C1 segment of cervical spinal cord (tissue), 14 donors: ENCODE measurements at regions not wholly inside any gene's neighbourhood (a gene's known extent, or its start where the extent isn't known, plus 50 kb on each side); places are given as distances from the start of the nearest gene placed in this dataset.

Experiments
- DNase-seq, 14 donors: peaks; one replicate each; lab custom pipeline; 2025; lab: John Stamatoyannopoulos, UW

DNA sequence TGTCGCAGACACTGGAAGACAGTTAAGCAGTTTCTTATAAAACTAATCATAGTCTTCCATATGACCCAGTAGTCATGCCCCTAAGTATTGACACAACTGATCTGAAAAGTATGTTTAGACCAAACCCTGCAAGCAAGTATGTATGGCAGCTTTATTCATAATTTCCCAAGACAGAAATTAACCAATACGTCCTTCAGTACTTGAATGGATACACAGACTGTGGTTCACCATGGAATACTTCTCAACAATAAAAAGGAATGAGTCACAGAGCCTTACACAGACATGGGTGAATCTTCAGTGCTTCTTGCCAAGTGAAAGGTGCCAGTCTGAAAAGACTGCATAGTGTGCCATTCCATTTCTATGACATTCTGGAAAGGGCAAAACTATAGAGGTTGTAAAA is 50.2 kb upstream of the AKR1E2 start:
- no peak for DNase-seq

DNA sequence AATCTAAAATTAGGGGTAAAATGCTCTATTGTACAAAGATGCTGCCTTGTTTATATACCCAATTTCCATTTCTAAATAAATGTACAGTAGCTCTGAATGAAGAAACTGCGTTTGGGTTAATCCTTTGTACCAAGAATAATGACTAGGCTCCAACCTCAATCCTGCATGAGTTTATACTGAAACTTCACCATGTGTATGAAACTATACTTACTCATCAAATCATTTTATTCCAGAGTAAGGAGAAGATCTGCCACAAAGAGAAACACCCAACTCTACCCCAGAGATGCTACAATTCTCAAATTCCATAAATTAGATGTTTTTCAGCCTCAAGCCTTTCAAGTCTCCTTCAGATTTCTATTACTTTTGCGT is 53.8 kb upstream of the AKR1E2 start:
- no peak for DNase-seq

- no peak for DNase-seq
Measured at GRCh38 chr10:4771554-4772201, 54.3 kb upstream of the AKR1E2 start.

DNA sequence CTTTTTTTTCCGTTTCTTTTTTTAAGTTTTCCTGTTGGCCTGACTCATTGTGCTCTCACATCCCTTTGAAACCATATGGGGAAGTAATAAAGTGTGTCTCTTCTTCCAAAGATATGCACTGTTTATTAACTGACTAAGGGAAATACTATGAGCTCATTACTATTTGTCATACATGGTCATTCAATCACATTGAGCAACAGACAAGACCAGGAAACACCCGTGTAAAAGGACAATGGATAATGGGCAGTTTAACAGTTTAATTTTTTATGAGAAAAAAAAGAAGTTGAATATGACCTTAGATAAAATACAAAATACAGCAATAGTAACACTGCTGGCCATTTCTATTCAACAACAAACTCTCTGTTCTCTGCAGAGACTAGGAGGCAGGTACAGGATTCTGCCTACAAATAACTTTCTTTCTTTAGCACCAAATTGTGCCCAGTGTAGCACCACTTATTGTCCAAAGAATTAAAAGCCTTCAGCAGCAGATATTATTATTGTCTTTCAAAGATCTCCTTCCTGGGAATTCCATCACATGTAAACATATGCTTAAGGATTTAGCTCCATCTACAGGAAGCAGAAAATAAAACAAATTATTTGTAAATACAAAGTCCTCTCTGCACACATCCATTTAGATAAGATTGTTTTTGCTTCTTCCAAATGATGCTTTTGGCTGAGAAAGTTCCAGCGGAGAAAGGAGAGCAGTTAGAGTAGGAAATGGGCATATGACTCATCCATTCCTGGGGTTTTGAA is 55.0 kb upstream of the AKR1E2 start:
- no peak for DNase-seq

DNA sequence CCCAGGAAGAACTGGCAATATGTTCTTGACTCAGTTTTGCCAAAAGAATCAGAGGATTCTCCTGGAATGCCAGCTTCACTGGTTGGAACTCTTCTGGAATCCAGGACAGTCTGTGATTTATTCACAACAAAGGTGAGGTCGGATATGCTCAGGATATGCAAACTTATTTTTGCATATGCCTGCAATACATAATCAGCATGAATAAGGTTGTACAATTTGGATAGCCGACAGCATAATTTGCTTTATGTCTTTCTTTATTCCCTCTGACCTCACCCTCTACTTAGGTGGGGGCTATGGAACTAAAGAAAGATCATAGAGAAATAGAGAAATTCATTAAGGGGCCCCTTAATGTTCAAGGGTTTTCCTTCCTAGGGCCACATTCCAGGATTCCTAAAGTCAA is 57.6 kb upstream of the AKR1E2 start:
- DNase-seq, result no peak

DNA sequence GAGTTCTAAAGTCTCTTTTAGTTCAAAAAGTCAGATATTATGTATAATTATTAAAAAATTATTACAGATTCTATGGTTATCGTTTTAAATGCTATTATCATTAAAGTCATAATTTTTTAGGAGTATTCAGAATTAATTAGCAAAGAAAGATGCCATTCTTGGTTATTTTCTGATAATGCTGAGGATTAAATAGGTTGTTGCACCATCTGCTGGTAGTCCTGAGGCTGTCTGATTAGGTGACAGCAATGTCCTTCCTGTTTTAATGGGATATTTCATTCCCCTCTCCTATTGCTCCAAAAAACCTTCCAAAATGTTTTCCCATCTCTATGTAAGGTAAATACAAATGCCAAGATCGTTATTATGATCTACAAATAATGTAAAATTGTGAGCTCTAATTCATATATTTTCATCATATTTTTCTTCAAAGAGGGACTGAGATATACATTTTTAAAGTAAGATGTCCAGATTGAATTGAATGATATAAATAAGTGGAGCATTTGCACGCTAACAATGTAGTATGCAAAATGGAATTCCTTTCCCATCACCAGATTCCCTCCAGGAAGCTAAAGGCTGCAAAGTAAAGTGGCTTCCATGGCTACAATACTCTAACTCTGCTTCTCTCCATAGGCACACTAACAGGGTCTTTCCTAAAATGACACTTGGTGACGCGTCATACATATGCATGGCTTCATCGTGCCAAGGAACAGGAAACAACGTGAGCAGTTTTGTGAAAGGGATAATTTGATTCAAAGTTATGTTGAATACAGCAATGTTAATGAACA is 58.8 kb upstream of the AKR1E2 start:
- DNase-seq, result no peak

DNA sequence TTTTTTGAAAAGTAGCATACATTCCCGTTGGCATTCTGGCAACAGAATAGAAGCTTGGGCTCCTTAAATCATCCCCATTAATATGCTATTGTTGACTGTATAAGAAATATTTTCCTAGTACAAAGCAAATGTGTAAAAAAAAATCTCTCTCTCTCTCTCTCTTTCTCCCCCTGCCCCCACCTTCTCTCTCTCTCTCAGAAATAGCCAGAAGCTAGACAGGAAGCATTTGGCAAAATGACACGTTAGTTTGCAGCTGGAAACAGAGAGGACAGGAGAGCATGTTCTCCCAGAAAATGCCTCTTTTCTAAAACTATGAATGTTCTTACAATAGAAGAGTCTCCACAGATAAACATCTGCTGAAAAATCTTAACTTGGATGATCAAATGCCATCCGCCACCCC is 59.6 kb upstream of the AKR1E2 start:
- no peak for DNase-seq

GRCh38 chr10:4765428-4765827 is 60.6 kb upstream of the AKR1E2 start:
- DNase-seq, result no peak

DNA sequence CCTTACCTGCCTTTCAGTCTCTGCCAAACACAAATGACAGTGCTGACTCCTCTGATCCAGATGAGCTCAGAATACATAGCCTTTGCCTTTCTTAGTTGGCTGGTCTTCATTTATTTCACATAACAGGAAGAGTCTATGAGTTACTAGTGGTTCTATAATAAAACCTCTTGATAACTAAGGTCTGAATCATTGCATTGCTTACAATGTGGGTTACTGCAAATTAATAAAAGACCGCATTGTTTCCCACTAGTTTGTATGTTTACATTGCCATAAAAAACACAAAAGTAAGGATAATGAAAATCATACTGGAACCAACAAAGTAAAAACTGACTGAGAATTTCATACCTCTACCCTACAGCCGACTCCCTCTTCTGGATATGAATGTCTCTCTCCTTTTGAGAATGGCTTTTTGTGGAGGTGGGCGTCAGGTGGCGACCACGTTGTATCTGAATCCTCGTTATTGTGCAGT is 62.0 kb upstream of the AKR1E2 start:
- no peak for DNase-seq

DNA sequence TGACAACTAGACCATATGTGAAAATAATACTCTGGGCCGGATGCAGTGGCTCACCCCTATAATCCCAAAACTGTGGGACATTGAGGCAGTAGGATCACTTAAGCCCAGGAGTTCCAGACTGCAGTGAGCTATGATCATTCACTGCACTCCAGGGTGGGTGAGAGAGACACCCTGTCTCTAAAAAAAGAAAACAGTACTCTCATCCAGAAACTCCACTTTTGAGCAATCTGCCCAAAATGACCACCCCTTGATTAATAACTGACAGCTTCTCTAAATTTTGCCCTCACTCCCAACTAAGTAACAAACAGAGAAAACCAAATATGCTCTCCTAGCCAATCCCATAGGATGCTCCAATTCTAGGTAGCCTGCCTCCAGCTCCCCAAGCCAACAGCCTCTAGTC is 62.5 kb upstream of the AKR1E2 start:
- DNase-seq, result no peak

DNA sequence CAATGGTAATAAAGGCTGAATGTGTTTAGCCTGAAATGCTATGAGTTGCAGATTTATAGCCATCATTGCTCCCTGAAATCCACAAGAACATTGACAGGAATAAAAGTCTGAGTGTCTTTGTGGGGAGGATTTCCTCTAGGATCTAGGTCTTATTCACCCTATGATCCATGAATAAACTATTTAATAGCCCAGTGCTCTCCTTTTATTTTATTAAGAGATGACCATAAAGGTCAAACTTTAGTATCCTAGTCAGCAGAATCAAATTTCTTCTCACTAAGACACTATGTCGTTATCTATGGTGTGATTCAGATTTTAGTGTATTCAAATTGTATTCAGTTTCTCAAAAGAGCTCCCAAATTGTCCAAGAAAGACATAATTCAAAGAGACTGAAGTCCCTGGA is 67.8 kb upstream of the AKR1E2 start:
- DNase-seq, result no peak

DNA sequence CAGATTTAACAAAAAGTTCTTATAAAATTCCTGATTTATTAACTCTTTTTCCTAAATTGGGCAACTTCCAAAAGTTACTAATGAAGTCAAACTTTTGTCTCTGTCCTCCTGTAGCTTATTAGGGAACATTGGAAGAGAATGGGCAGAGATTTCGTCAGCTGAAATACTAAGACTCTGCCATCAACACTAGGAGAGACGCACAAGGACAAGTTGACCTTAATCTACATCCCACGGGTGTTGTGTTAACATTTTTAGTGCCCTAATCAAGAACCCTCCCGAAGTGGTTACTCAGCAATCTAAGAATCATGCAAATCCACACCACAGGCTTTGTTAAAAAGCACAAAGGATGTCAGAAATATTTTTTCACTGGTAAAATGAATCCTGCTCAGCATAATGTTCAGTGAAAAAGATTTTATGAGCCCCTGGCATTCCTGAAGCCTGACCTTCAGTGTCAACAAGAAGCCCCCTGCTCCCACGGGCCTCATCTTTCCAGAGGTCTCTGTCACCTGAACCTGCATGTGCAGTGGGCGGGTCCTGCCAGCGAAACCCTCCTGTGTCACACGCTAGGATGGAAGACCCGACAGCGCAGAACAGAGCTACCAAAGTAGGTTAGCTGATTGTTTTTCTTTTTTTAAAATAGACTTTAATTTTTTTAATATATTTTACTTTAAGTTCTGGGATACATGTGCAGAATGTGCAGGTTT is 70.6 kb upstream of the AKR1E2 start:
- no peak for DNase-seq

GRCh38 chr10:4754143-4754542 is 71.9 kb upstream of the AKR1E2 start:
- DNase-seq, result no peak

- DNase-seq, result no peak
Measured at GRCh38 chr10:4751211-4751610, 74.8 kb upstream of the AKR1E2 start.

GRCh38 chr10:4749271-4749574 is 76.8 kb upstream of the AKR1E2 start:
- no peak for DNase-seq

- no peak for DNase-seq
Measured at GRCh38 chr10:4748491-4749270, 77.3 kb upstream of the AKR1E2 start.

- DNase-seq, result no peak
Measured at GRCh38 chr10:4742217-4742616, 83.8 kb upstream of the AKR1E2 start.

DNA sequence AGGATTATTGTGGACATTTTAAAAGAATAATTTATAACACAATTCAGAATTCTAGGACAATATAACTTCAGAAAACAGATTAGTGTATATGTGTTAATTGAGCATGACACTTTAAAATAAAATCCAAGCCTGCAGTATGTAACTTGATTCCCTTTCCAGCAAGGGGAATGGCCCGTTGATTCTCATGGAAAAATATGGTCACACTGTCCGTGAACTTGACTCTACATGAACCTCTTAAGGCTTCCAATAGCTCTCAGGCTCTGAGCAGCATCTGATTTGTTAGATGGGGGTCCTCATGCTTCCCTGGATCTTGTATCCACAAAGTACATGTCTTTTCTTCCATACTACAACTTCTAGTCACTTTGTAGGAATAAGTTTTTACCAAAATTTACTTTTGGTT is 85.5 kb upstream of the AKR1E2 start:
- no peak for DNase-seq

DNA sequence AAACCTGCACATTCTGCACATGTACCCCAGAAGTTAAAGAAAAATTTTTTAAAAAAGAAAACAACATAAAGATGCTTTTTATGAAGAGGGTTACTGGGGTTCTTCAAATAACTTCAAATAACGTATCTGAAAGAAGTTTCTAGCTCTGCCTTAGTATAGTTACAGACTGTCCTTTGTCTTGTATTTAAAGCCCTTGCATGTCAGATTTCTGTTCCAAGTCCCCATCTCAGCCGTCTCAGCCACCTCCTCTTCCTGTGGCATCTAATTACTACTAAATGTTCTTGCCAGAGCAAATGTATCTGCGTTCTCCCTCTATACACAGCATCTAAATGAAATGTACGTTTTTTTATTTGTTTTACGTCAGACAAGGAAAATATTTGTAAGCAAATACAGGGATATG is 89.4 kb upstream of the AKR1E2 start:
- no peak for DNase-seq

DNA sequence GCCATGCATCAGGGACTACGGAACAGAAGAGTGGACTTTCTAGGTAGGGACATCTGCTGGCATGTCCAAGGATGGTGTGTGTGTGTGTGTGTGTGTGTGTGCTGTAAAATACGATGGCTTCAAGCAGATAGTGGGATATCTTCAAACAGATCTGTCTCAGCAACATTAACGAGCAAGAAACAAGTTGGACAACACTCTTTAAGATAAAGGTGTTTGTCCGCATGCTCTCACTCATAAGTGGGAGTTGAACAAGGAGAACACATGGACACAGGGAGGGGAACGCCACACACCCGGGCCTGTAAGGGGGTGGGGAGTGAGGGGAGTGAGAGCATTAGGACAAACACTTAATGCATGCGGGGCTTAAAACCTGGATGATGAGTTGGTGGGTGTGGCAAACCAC is 89.8 kb upstream of the AKR1E2 start:
- no peak for DNase-seq

- no peak for DNase-seq
Measured at GRCh38 chr10:4733843-4734224, 92.2 kb upstream of the AKR1E2 start.
